Activated CD4-positive, CD25-positive, alpha-beta regulatory T cell treated with anti-CD3 and anti-CD28 coated beads, Interleukin-2, amount 50 U/mL, for 16 hours (primary cell): ENCODE measurements at regions not wholly inside any gene's neighbourhood (a gene's known extent, or its start where the extent isn't known, plus 50 kb on each side); places are given as distances from the start of the nearest gene placed in this dataset.
"Not testable (repeated sequence)": the region's sequence is repeated elsewhere in the genome, so short reads cannot be mapped to it uniquely, and the experiment has no call there.

Source experiments
- DNase-seq: peaks from one replicate; pipeline ENCODE4 v3.0.0-alpha.2; 2020; ENCODE audit warnings: low read depth, low spot score

- DNase-seq: no peak
Observed at GRCh38 chr21:16419188-16419921, 689.6 kb downstream of the USP25 start.

GRCh38 chr21:16420031-16420724 lies 690.4 kb downstream of the USP25 start:
- DNase-seq: no peak

GRCh38 chr21:16421007-16421406 lies 691.2 kb downstream of the USP25 start:
- DNase-seq: no peak

GRCh38 chr21:16421965-16422364 lies 692.2 kb downstream of the USP25 start:
- no peak for DNase-seq

- no peak for DNase-seq
Observed at GRCh38 chr21:16422702-16423101, 692.9 kb downstream of the USP25 start.

GRCh38 chr21:16423921-16424320 lies 694.1 kb downstream of the USP25 start:
- DNase-seq: no peak

- DNase-seq: no peak
Observed at GRCh38 chr21:16424331-16424751, 694.6 kb downstream of the USP25 start.

- DNase-seq: no peak
Observed at GRCh38 chr21:16425376-16425775, 695.6 kb downstream of the USP25 start.

GRCh38 chr21:16426936-16427335 lies 697.2 kb downstream of the USP25 start:
- DNase-seq: no peak

- no peak for DNase-seq
Observed at GRCh38 chr21:16427587-16428087, 697.9 kb downstream of the USP25 start.

GRCh38 chr21:16437586-16437985 lies 707.8 kb downstream of the USP25 start:
- no peak for DNase-seq

GRCh38 chr21:16438761-16439160 lies 709.0 kb downstream of the USP25 start:
- no peak for DNase-seq

GRCh38 chr21:16441789-16442188 lies 712.0 kb downstream of the USP25 start:
- DNase-seq: no peak

- no peak for DNase-seq
Observed at GRCh38 chr21:16454399-16454798, 724.6 kb downstream of the USP25 start.

- DNase-seq: no peak
Observed at GRCh38 chr21:16455526-16455925, 725.7 kb downstream of the USP25 start.

GRCh38 chr21:16455978-16456377 lies 726.2 kb downstream of the USP25 start:
- DNase-seq: no peak

- no peak for DNase-seq
Observed at GRCh38 chr21:16457498-16457897, 727.7 kb downstream of the USP25 start.

GRCh38 chr21:16460936-16461335 lies 731.2 kb downstream of the USP25 start:
- DNase-seq: no peak

GRCh38 chr21:16464211-16464889 lies 734.6 kb downstream of the USP25 start:
- DNase-seq: not testable (repeated sequence)

- no peak for DNase-seq
Observed at GRCh38 chr21:16468184-16468583, 738.4 kb downstream of the USP25 start.

GRCh38 chr21:16473988-16474387 lies 744.2 kb downstream of the USP25 start:
- no peak for DNase-seq

GRCh38 chr21:16476056-16476825 lies 746.5 kb downstream of the USP25 start:
- DNase-seq: no peak
